ENCODE measurements at regions not wholly inside any gene's neighbourhood (a gene's known extent, or its start where the extent isn't known, plus 50 kb on each side); places are given as distances from the start of the nearest gene placed in this dataset.

DNA sequence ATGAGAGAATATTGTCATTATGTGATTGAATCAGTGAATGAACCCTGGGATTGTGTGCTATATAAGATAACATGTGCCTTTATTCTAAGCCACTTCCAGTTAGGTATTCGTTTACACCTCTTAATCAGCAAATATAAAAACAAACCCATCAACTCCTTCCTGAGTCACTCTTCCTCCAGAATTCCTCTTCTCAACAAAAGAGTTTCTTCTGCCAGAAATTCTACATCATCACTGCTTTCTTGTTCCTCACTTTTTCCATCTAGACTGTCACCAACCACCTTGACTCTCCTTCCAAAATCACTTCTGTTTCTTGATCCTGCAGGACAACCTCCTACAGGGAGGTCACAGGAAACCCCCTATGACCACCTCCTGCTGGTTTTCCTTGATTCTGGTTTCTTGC lies 261.4 kb downstream of the CYP26B1 start:
- no TSS peak for BruUV-seq (replicated peaks)
- POLR2A ChIA-PET: no interaction called here
- no peaks in the 10 kb centered on the region for H3K4me1 ChIP-seq (ENCODE audit: control insufficient read depth, insufficient read depth, low read length)
- H3K4me2 ChIP-seq (ENCODE audit: control insufficient read depth, insufficient read depth): no peak overlapping the region
- intact Hi-C loops (cut with micrococcal nuclease; ENCODE audit: unreplicated experiment) (no loop called here), in situ Hi-C loops (cut with MboI) (no loop called here)
- CTCF ChIA-PET: no interaction called here
- H3K36me3 ChIP-seq (ENCODE audit: control insufficient read depth in 2 of 2, insufficient read depth in 2 of 2, low read length in 1 of 2): no peaks in the 10 kb centered on the region
- H3K27ac ChIP-seq (ENCODE audit: control insufficient read depth, insufficient read depth): no peak overlapping the region
- DNase-seq (ENCODE audit: low read depth, low spot score) (no peak), FAIRE-seq (no peak), ATAC-seq (no peak)
- no peaks in the 10 kb centered on the region for H3K79me2 ChIP-seq (ENCODE audit: control insufficient read depth, insufficient read depth, low read length)
- no peaks in the 10 kb centered on the region for H4K20me1 ChIP-seq (ENCODE audit: control insufficient read depth, insufficient read depth)
- SMC1A ChIA-PET (ENCODE audit: uncharacterized antibody, unreplicated experiment): interaction anchor here (0.7 kb wide), 1 partner anchor 56 kb away, joined by 3 read pairs; no protein-coding TSS in a partner anchor
- 0% methylated on average over 1 of the region's 1 CpG for WGBS (ENCODE audit: insufficient coverage, insufficient replicate concordance, low lambda C conversion rate, missing lambda C conversion rate)
- H3K27me3 ChIP-seq (replicated peaks in 1 of 2; ENCODE audit: control insufficient read depth in 2 of 2, insufficient read depth in 2 of 2, low read length in 1 of 2): no peaks in the 10 kb centered on the region
- no peaks in the 10 kb centered on the region for H3K9me3 ChIP-seq (replicated peaks; ENCODE audit: control insufficient read depth, insufficient read depth, low read length)
- no peak overlapping the region for H3K9ac ChIP-seq (ENCODE audit: control insufficient read depth, insufficient read depth, low read length)
- no peak for TF ChIP-seq NFXL1 (IDR thresholded peaks at IDR 0.05; ENCODE audit: borderline replicate concordance)
- no peak for TF ChIP-seq FOXM1 (IDR thresholded peaks at IDR 0.05; ENCODE audit: low read depth, low read length)
- TF ChIP-seq POLR2AphosphoS2 (IDR thresholded peaks at IDR 0.05; ENCODE audit: low read depth, low read length): no peak
- TF ChIP-seq SIX5 (IDR thresholded peaks at IDR 0.05; ENCODE audit: low read depth, low read length, severe bottlenecking): no peak
- no peak for TF ChIP-seq EED (IDR thresholded peaks at IDR 0.05; ENCODE audit: low read depth)
- no peak for TF ChIP-seq NKRF (conservative IDR thresholded peaks at IDR 0.05)
- TF ChIP-seq IKZF1 (conservative IDR thresholded peaks at IDR 0.05): no peak
- no peak for TF ChIP-seq SMC3 (IDR thresholded peaks at IDR 0.05; ENCODE audit: borderline replicate concordance, low read length)
- TF ChIP-seq USF1 (IDR thresholded peaks at IDR 0.05; ENCODE audit: borderline replicate concordance, extremely low read length, insufficient read depth, low read depth, low read length): no peak
- TF ChIP-seq HCFC1 (IDR thresholded peaks at IDR 0.05; ENCODE audit: low read length): no peak
- no peak for TF ChIP-seq EP300 (IDR thresholded peaks at IDR 0.05; ENCODE audit: borderline replicate concordance in 1 of 2, control insufficient read depth in 1 of 2, low read depth in 2 of 2, low read length in 2 of 2)
- no peak for TF ChIP-seq ZNF24 (IDR thresholded peaks at IDR 0.05)
- TF ChIP-seq EZH2 (IDR thresholded peaks at IDR 0.05; ENCODE audit: borderline replicate concordance, control insufficient read depth, low read depth, low read length): no peak
- no peak for TF ChIP-seq MTA2 (IDR thresholded peaks at IDR 0.05; ENCODE audit: low read depth)
- no peak for TF ChIP-seq TBL1XR1 (IDR thresholded peaks at IDR 0.05; ENCODE audit: low read depth, low read length)
- no peak overlapping the region for H3K4me3 ChIP-seq
- no peak overlapping the region for H2AFZ ChIP-seq (ENCODE audit: control insufficient read depth, low read depth, low read length)
- RAD21 ChIA-PET (ENCODE audit: unreplicated experiment): no interaction called here

Measured in GM12878 (cell line).